ENCODE measurements at regions not wholly inside any gene's neighbourhood (a gene's known extent, or its start where the extent isn't known, plus 50 kb on each side); places are given as distances from the start of the nearest gene placed in this dataset.

GRCh38 chr13:75945841-75946482, 309.8 kb downstream of the LMO7 start:
- DNase-seq (ENCODE audit: low read depth, low spot score): no peak

- no peak for DNase-seq (ENCODE audit: low read depth, low spot score)
Observed at GRCh38 chr13:75938811-75939560, 302.9 kb downstream of the LMO7 start.

GRCh38 chr13:75936791-75937190, 300.7 kb downstream of the LMO7 start:
- no peak for DNase-seq (ENCODE audit: low read depth, low spot score)

- no peak for DNase-seq (ENCODE audit: low read depth, low spot score)
Observed at GRCh38 chr13:75935805-75936204, 299.7 kb downstream of the LMO7 start.

GRCh38 chr13:75934889-75935288, 298.8 kb downstream of the LMO7 start:
- no peak for DNase-seq (ENCODE audit: low read depth, low spot score)

- no peak for DNase-seq (ENCODE audit: low read depth, low spot score)
Observed at GRCh38 chr13:75932636-75933035, 296.5 kb downstream of the LMO7 start.

- DNase-seq (ENCODE audit: low read depth, low spot score): no peak
Observed at GRCh38 chr13:75931116-75931515, 295.0 kb downstream of the LMO7 start.

- DNase-seq (ENCODE audit: low read depth, low spot score): no peak
Observed at GRCh38 chr13:75929076-75929475, 292.9 kb downstream of the LMO7 start.

GRCh38 chr13:75927183-75927669, 291.1 kb downstream of the LMO7 start:
- DNase-seq (ENCODE audit: low read depth, low spot score): no peak

GRCh38 chr13:75920536-75920935, 284.4 kb downstream of the LMO7 start:
- no peak for DNase-seq (ENCODE audit: low read depth, low spot score)

- DNase-seq (ENCODE audit: low read depth, low spot score): no peak
Observed at GRCh38 chr13:75919660-75920199, 283.6 kb downstream of the LMO7 start.

GRCh38 chr13:75915066-75915465, 278.9 kb downstream of the LMO7 start:
- DNase-seq (ENCODE audit: low read depth, low spot score): no peak

GRCh38 chr13:75913925-75914324, 277.8 kb downstream of the LMO7 start:
- no peak for DNase-seq (ENCODE audit: low read depth, low spot score)

GRCh38 chr13:75910591-75910990, 274.5 kb downstream of the LMO7 start:
- DNase-seq (ENCODE audit: low read depth, low spot score): no peak

Measured in brain pericyte (primary cell).